A549 (cell line): ENCODE measurements at regions not wholly inside any gene's neighbourhood (a gene's known extent, or its start where the extent isn't known, plus 50 kb on each side); places are given as distances from the start of the nearest gene placed in this dataset.

Source experiments
- BHLHE40 ChIP-seq: IDR thresholded peaks from 2 replicates; pipeline ENCODE4 v1.6.1; 2012; ENCODE audit warnings: low read depth, low read length, inconsistent platforms
- CEBPB ChIP-seq, 2 experiments: fragments of >200 bp in 1 of 2; sonication (Bioruptor Twin) in 1 of 2; formaldehyde crosslinking in 1 of 2; IDR thresholded peaks; 2 replicates each; pipeline ENCODE4 v1.6.1; 2012 to 2016
- EHMT2 ChIP-seq: fragments of 200-600 bp; sonication (generic); IDR thresholded peaks from 2 replicates; pipeline ENCODE4 v1.6.1; 2016; ENCODE audit warnings: antibody characterized with exemption, low read depth, mild to moderate bottlenecking, moderate library complexity
- MYC ChIP-seq: IDR thresholded peaks from 2 replicates; pipeline ENCODE4 v1.6.1; 2012; ENCODE audit warnings: mild to moderate bottlenecking, inconsistent platforms, low read length, improper control_type of control experiment, borderline replicate concordance
- POLR2A ChIP-seq: IDR thresholded peaks from 2 replicates; pipeline ENCODE4 v1.6.1; 2012; ENCODE audit warnings: mild to moderate bottlenecking, low read length
- POLR2AphosphoS2 ChIP-seq: conservative IDR thresholded peaks from 2 replicates; pipeline ENCODE4 v1.6.1; 2012; ENCODE audit warnings: low read length, improper control_type of control experiment, inconsistent platforms
- RNF2 ChIP-seq: fragments of 200-600 bp; sonication (generic); IDR thresholded peaks from 2 replicates; pipeline ENCODE4 v1.6.1; 2016; ENCODE audit warnings: low read depth, mild to moderate bottlenecking, antibody characterized with exemption, moderate library complexity, borderline replicate concordance
- TF ChIP-seq, protein P1 (sequence below): fragments of >200 bp; sonication (Bioruptor Twin); formaldehyde crosslinking; IDR thresholded peaks from 3 replicates; pipeline ENCODE4 v1.5.1; 2016
- TF ChIP-seq, protein P2 (sequence below): fragments of 450-650 bp; IDR thresholded peaks from 2 replicates; pipeline ENCODE4 v1.6.1; 2014; ENCODE audit warnings: antibody characterized with exemption
- TF ChIP-seq, protein P3 (sequence below): fragments of 200-600 bp; sonication (generic); IDR thresholded peaks from 2 replicates; pipeline ENCODE4 v1.6.1; 2016; ENCODE audit warnings: antibody characterized with exemption, mild to moderate bottlenecking, moderate library complexity

DNA sequence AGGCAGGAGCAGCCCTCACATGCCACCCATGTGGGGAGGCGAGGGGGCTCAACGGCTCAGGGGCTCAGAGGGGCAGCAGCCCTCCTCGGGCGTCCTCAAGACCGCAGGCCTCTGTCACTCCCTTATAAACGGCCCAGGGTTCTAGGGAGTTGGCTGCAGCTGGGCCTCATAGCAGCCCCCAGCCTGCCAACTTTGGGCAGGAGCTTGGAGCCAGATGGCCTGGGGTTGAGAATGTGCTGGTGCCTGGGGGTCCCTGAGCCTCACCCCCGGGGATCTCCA lies 51.0 kb upstream of the RNU6ATAC start:
- no peak for TF ChIP-seq EHMT2
- no peak for TF ChIP-seq MYC
- TF ChIP-seq POLR2A = no peak
- TF ChIP-seq, protein P1, sequence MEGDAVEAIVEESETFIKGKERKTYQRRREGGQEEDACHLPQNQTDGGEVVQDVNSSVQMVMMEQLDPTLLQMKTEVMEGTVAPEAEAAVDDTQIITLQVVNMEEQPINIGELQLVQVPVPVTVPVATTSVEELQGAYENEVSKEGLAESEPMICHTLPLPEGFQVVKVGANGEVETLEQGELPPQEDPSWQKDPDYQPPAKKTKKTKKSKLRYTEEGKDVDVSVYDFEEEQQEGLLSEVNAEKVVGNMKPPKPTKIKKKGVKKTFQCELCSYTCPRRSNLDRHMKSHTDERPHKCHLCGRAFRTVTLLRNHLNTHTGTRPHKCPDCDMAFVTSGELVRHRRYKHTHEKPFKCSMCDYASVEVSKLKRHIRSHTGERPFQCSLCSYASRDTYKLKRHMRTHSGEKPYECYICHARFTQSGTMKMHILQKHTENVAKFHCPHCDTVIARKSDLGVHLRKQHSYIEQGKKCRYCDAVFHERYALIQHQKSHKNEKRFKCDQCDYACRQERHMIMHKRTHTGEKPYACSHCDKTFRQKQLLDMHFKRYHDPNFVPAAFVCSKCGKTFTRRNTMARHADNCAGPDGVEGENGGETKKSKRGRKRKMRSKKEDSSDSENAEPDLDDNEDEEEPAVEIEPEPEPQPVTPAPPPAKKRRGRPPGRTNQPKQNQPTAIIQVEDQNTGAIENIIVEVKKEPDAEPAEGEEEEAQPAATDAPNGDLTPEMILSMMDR = no peak
- TF ChIP-seq, protein P2, sequence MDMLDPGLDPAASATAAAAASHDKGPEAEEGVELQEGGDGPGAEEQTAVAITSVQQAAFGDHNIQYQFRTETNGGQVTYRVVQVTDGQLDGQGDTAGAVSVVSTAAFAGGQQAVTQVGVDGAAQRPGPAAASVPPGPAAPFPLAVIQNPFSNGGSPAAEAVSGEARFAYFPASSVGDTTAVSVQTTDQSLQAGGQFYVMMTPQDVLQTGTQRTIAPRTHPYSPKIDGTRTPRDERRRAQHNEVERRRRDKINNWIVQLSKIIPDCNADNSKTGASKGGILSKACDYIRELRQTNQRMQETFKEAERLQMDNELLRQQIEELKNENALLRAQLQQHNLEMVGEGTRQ = no peak
- no peak for TF ChIP-seq RNF2
- no peak for TF ChIP-seq POLR2AphosphoS2
- no peak for TF ChIP-seq BHLHE40
- TF ChIP-seq CEBPB (IDR thresholded peaks at IDR 0.05) = no peak
- TF ChIP-seq, protein P3, sequence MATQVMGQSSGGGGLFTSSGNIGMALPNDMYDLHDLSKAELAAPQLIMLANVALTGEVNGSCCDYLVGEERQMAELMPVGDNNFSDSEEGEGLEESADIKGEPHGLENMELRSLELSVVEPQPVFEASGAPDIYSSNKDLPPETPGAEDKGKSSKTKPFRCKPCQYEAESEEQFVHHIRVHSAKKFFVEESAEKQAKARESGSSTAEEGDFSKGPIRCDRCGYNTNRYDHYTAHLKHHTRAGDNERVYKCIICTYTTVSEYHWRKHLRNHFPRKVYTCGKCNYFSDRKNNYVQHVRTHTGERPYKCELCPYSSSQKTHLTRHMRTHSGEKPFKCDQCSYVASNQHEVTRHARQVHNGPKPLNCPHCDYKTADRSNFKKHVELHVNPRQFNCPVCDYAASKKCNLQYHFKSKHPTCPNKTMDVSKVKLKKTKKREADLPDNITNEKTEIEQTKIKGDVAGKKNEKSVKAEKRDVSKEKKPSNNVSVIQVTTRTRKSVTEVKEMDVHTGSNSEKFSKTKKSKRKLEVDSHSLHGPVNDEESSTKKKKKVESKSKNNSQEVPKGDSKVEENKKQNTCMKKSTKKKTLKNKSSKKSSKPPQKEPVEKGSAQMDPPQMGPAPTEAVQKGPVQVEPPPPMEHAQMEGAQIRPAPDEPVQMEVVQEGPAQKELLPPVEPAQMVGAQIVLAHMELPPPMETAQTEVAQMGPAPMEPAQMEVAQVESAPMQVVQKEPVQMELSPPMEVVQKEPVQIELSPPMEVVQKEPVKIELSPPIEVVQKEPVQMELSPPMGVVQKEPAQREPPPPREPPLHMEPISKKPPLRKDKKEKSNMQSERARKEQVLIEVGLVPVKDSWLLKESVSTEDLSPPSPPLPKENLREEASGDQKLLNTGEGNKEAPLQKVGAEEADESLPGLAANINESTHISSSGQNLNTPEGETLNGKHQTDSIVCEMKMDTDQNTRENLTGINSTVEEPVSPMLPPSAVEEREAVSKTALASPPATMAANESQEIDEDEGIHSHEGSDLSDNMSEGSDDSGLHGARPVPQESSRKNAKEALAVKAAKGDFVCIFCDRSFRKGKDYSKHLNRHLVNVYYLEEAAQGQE = no peak
